ENCODE measurements at regions not wholly inside any gene's neighbourhood (a gene's known extent, or its start where the extent isn't known, plus 50 kb on each side); places are given as distances from the start of the nearest gene placed in this dataset.

DNA sequence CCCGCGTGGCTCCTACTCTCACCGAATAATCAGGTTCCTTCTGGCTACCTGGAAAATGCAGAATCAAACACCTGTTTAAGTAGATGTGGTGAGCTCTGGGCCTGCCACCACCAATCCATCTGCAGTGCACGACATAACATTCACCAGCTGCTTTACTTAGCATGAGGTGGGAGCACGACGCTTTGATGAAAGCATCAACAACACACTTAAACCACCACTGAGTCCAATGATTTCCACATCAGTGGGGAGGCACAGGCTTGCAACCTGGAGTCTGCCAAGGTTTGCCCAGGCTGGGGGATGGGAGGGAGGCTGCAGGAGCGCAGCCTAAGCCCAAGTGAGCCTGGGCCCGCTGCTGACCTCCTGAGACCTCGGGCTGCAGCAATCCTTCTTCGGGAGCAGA lies 415.5 kb downstream of the MEIS1 start:
- H3K4me1 ChIP-seq = peaks cover 0 to 20% (median 0%) of the 10 kb centered on the region in 4 donors
- DNase-seq = no peak
- intact Hi-C loops (cut with DNase I; ENCODE audit: low total_unique reads) = no loop called here
- H3K4me3 ChIP-seq = no peak overlapping the region
- TF ChIP-seq, protein P1, sequence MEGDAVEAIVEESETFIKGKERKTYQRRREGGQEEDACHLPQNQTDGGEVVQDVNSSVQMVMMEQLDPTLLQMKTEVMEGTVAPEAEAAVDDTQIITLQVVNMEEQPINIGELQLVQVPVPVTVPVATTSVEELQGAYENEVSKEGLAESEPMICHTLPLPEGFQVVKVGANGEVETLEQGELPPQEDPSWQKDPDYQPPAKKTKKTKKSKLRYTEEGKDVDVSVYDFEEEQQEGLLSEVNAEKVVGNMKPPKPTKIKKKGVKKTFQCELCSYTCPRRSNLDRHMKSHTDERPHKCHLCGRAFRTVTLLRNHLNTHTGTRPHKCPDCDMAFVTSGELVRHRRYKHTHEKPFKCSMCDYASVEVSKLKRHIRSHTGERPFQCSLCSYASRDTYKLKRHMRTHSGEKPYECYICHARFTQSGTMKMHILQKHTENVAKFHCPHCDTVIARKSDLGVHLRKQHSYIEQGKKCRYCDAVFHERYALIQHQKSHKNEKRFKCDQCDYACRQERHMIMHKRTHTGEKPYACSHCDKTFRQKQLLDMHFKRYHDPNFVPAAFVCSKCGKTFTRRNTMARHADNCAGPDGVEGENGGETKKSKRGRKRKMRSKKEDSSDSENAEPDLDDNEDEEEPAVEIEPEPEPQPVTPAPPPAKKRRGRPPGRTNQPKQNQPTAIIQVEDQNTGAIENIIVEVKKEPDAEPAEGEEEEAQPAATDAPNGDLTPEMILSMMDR (IDR thresholded peaks at IDR 0.05) = no peak
- no peak overlapping the region for H3K27ac ChIP-seq
- H3K27me3 ChIP-seq = no peaks in the 10 kb centered on the region
- H3K9me3 ChIP-seq = no peaks in the 10 kb centered on the region
- no peaks in the 10 kb centered on the region for H3K36me3 ChIP-seq

DNA sequence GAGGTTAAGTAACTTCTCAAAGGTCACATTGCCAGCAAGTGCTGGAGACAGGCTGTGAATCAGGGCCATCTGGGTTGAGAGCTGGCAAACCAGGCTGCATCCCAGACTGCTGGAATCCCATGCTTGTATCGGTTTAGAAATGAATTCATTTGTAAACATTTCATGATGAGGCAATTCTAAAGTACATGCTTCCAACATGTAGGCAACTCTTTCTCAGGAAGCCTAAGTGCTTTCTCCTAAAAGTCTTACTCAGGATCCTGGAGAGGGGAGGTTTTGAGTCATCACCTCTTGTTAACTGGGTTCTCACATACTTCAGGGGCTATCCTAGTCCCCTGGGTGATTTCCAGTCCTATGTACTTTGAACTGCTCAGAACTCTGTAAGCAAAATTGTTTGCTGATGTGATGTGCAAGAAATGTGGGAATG lies 416.5 kb downstream of the MEIS1 start:
- DNase-seq = no peak
- Histone ChIP-seq H3K27ac (no peak overlapping the region), H3K36me3 (no peaks in the 10 kb centered on the region), H3K4me1 (peaks cover 0 to 14% (median 0%) of the 10 kb centered on the region in 4 donors), H3K9me3 (no peaks in the 10 kb centered on the region), H3K27me3 (no peaks in the 10 kb centered on the region), H3K4me3 (no peak overlapping the region)
- TF ChIP-seq, protein P1 (IDR thresholded peaks at IDR 0.05) = no peak
- intact Hi-C loops (cut with DNase I; ENCODE audit: low total_unique reads) = no loop called here

DNA sequence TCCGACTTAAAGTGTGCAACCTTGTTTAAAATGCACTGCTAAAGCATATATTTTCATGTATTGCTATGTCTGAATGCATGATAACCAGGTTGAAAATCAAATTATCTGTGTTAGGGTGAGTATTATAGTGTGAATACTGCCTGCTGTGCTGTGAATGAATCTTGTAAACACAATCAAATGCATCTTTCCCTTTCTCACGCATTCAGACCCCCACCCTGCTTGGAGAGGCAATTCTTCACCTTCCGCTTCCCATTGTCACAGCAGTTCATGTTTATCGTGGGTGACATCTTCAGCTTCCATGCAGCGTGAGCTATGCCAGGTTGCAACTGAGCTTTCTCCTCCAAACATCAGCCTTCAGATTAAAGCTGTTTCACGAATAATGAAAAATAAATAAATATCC lies 418.0 kb downstream of the MEIS1 start:
- TF ChIP-seq, protein P1 (IDR thresholded peaks at IDR 0.05) = no peak
- no peak for DNase-seq
- Histone ChIP-seq H3K4me3 (no peak overlapping the region), H3K4me1 (peaks cover 0 to 14% (median 0%) of the 10 kb centered on the region in 4 donors), H3K9me3 (no peaks in the 10 kb centered on the region), H3K27me3 (no peaks in the 10 kb centered on the region), H3K27ac (no peak overlapping the region), H3K36me3 (no peaks in the 10 kb centered on the region)
- intact Hi-C loops (cut with DNase I; ENCODE audit: low total_unique reads) = no loop called here

DNA sequence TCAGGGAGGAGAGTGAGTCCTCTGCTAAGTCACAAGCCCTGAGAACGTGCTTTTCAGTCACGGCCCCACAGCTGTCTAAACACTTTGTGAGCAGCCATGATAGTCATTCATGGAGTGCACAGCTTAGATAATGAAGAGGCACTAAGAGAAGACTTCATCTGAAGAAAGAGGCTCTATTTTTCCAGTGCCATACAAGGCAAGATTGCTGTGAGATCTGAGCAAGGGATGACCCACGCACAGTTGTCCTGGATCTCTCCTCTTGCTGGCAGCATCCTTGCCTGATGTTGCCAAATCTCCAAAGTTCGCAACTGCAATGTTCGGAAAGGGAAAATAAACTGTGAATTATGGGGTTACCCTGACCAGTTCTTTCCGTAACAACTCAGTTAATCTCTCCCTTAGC lies 418.7 kb downstream of the MEIS1 start:
- H3K27ac ChIP-seq = no peak overlapping the region
- TF ChIP-seq, protein P1 (IDR thresholded peaks at IDR 0.05) = no peak
- no peak for DNase-seq

DNA sequence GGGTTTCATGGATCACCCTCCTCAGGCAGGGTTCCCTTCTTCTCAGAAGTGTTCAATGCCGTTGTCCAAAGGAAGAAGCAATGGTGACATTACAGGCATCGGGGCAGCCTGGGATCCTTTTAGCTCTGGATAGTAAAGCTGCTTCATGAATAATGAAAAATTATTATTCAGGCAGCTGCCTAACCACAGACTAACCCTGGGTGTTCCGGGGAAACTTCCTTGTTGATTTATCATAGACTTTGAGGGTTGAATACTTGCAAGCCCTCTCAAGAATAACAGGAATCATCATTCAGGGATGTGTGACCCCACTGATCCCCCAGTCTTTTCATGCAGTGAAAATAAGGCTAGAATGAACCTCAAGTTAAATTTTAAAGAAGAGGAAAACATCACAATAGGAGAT lies 419.4 kb downstream of the MEIS1 start:
- Histone ChIP-seq H3K4me3 (no peak overlapping the region), H3K27me3 (no peaks in the 10 kb centered on the region), H3K36me3 (no peaks in the 10 kb centered on the region), H3K9me3 (no peaks in the 10 kb centered on the region), H3K27ac (no peak overlapping the region), H3K4me1 (peaks cover 0 to 8% (median 0%) of the 10 kb centered on the region in 4 donors)
- TF ChIP-seq, protein P1 (IDR thresholded peaks at IDR 0.05) = no peak
- no peak for DNase-seq
- intact Hi-C loops (cut with DNase I; ENCODE audit: low total_unique reads) = no loop called here

More for the DNA sequence above, 418.7 kb downstream of the MEIS1 start:
- H3K4me1 ChIP-seq = peaks cover 0 to 14% (median 0%) of the 10 kb centered on the region in 4 donors
- no peak overlapping the region for H3K4me3 ChIP-seq
- H3K27me3 ChIP-seq = no peaks in the 10 kb centered on the region
- no peaks in the 10 kb centered on the region for H3K9me3 ChIP-seq
- no peaks in the 10 kb centered on the region for H3K36me3 ChIP-seq
- intact Hi-C loops (cut with DNase I; ENCODE audit: low total_unique reads) = no loop called here

All from tibial artery (tissue), 4 donors.